Endodermal cell (in vitro differentiated cells): ENCODE measurements at regions not wholly inside any gene's neighbourhood (a gene's known extent, or its start where the extent isn't known, plus 50 kb on each side); places are given as distances from the start of the nearest gene placed in this dataset.

Source experiments
- DNase-seq: peaks from one replicate; pipeline ENCODE4 v3.0.0-alpha.2; 2017
- H3K27ac ChIP-seq: 2 replicates; pipeline ENCODE4 v1.5.1; 2013; ENCODE audit warnings: mild to moderate bottlenecking, low read depth, low read length, moderate library complexity
- H3K27me3 ChIP-seq: 2 replicates; pipeline ENCODE4 v1.6.1; 2013; ENCODE audit warnings: mild to moderate bottlenecking, low read length, moderate library complexity; ENCODE audit not compliant: insufficient read depth, control insufficient read depth, poor library complexity, severe bottlenecking
- H3K36me3 ChIP-seq: 2 replicates; pipeline ENCODE4 v1.7.0; 2013; ENCODE audit warnings: mild to moderate bottlenecking, low read length, moderate library complexity; ENCODE audit not compliant: control insufficient read depth, insufficient read depth
- H3K4me1 ChIP-seq: one replicate; pipeline ENCODE4 v1.7.0; 2013; ENCODE audit warnings: low read length; ENCODE audit not compliant: control insufficient read depth, insufficient read depth
- H3K4me3 ChIP-seq: 2 replicates; pipeline ENCODE4 v1.5.1; 2013; ENCODE audit warnings: mild to moderate bottlenecking, low read length, moderate library complexity
- H3K9ac ChIP-seq: 2 replicates; pipeline ENCODE4 v1.6.1; 2013; ENCODE audit warnings: mild to moderate bottlenecking, low read length, moderate library complexity; ENCODE audit not compliant: poor library complexity, severe bottlenecking; ENCODE audit errors: extremely low read depth
- H3K9me3 ChIP-seq: 2 replicates; pipeline ENCODE4 v1.6.1; 2013; ENCODE audit warnings: mild to moderate bottlenecking, low read length, moderate library complexity; ENCODE audit not compliant: control insufficient read depth
- H3K27ac Mint-ChIP-seq: 2 replicates; pipeline ENCODE4 v1.8.0; 2020; ENCODE audit warnings: mixed read lengths
- H3K27me3 Mint-ChIP-seq: 2 replicates; pipeline ENCODE4 v1.8.0; 2021; ENCODE audit warnings: mild to moderate bottlenecking, mixed read lengths; ENCODE audit not compliant: insufficient read depth
- H3K36me3 Mint-ChIP-seq: 2 replicates; pipeline ENCODE4 v1.8.0; 2020; ENCODE audit warnings: low read depth, mixed read lengths
- H3K4me1 Mint-ChIP-seq: 2 replicates; pipeline ENCODE4 v1.8.0; 2020; ENCODE audit warnings: mixed read lengths
- H3K4me3 Mint-ChIP-seq: 2 replicates; pipeline ENCODE4 v1.8.0; 2020; ENCODE audit warnings: mild to moderate bottlenecking, moderate library complexity, mixed read lengths
- H3K9me3 Mint-ChIP-seq: 2 replicates; pipeline ENCODE4 v1.8.0; 2020; ENCODE audit warnings: mild to moderate bottlenecking, mixed read lengths
- WGBS, 2 experiments: methylation state at CpG; one replicate each; pipeline versions ENCODE4 v1.1.5 to v1.1.7; 2013; ENCODE audit warnings: missing lambda C conversion rate in 2 of 2, mixed read lengths in 1 of 2; ENCODE audit not compliant: insufficient coverage in 1 of 2, insufficient read length in 1 of 2; 5-methylcytosine and 5-hydroxymethylcytosine counted together
- TF ChIP-seq, protein P1 (sequence below): fragments of 200-600 bp; sonication (generic); conservative IDR thresholded peaks from 2 replicates; pipeline ENCODE4 v1.5.0; 2021; ENCODE audit warnings: antibody characterized with exemption, mild to moderate bottlenecking

DNA sequence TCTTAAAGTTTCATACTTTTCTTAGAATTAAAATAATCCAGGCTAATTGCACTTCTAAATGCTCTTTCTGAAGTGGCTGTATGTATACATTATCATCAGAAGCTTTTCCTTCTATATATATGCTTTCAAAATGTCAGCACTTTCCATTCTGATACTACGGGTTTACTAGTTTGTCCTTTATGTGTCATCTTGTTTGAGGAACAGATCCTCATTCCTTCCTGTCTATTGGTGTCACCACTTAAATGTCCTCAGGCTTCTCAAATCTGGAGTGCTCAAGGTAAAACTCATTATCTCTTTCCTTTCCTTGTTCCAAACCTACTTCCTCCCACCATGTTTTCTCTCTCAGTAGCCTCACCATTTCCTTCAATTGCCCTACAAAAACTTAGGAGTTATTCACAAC lies 236.3 kb downstream of the CSNK1G3 start:
- no peaks in the 10 kb centered on the region for H3K9me3 ChIP-seq
- Mint-ChIP-seq H3K9me3 (no peaks in the 10 kb centered on the region), H3K4me1 (no peaks in the 10 kb centered on the region), H3K36me3 (no peaks in the 10 kb centered on the region), H3K27ac (no peak overlapping the region), H3K4me3 (no peak overlapping the region), H3K27me3 (no peaks in the 10 kb centered on the region)
- no peaks in the 10 kb centered on the region for H3K36me3 ChIP-seq
- WGBS, 2 experiments = 97 to 100% methylated on average over 1 of the region's 1 CpG
- no peak overlapping the region for H3K4me3 ChIP-seq
- H3K4me1 ChIP-seq = no peaks in the 10 kb centered on the region
- H3K27me3 ChIP-seq = no peaks in the 10 kb centered on the region
- no peak overlapping the region for H3K27ac ChIP-seq
- TF ChIP-seq, protein P1, sequence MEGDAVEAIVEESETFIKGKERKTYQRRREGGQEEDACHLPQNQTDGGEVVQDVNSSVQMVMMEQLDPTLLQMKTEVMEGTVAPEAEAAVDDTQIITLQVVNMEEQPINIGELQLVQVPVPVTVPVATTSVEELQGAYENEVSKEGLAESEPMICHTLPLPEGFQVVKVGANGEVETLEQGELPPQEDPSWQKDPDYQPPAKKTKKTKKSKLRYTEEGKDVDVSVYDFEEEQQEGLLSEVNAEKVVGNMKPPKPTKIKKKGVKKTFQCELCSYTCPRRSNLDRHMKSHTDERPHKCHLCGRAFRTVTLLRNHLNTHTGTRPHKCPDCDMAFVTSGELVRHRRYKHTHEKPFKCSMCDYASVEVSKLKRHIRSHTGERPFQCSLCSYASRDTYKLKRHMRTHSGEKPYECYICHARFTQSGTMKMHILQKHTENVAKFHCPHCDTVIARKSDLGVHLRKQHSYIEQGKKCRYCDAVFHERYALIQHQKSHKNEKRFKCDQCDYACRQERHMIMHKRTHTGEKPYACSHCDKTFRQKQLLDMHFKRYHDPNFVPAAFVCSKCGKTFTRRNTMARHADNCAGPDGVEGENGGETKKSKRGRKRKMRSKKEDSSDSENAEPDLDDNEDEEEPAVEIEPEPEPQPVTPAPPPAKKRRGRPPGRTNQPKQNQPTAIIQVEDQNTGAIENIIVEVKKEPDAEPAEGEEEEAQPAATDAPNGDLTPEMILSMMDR = no peak
- no peak overlapping the region for H3K9ac ChIP-seq
- DNase-seq = no peak

DNA sequence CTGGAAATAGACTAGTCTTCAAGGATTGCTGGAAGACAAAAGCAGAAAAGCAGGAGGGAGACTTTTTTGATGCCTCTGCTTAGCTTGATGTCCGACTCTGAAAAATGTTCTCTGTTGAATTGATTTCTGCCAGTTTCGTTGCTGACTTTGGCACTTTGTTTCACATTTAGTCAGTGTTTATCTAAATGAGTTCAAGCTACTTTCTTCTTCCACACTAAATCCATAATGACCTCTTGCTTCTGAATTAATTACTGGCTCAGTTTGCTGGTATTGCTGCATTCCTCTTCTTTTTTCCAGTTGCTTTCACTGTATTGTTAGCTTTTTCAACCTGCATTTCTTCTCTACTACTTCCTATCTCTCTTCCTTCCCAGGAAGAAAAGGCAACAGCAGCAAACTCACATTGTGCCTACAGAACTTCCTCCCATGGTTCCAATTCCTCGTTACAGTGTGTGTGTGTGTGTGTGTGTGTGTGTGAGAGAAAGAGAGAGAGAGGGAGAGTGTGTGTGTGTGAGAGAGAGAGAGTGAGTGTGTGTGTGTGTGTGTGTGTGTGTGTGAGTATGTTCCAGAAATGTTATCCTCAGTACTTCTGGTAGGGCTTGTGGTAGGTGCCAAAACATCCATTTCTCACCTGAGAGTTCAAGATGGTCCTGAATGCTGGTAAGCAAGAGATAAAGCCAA lies 234.8 kb downstream of the CSNK1G3 start:
- Histone ChIP-seq H3K4me3 (no peak overlapping the region), H3K27me3 (no peaks in the 10 kb centered on the region), H3K9me3 (no peaks in the 10 kb centered on the region), H3K9ac (no peak overlapping the region), H3K4me1 (no peaks in the 10 kb centered on the region), H3K36me3 (no peaks in the 10 kb centered on the region), H3K27ac (peak overlapping the region; percentile 36)
- no peaks in the 10 kb centered on the region for H3K9me3 Mint-ChIP-seq
- no peaks in the 10 kb centered on the region for H3K27me3 Mint-ChIP-seq
- H3K36me3 Mint-ChIP-seq = no peaks in the 10 kb centered on the region
- H3K27ac Mint-ChIP-seq = no peak overlapping the region
- TF ChIP-seq, protein P1 = no peak
- WGBS, 2 experiments = 74 to 84% methylated on average over 2 to 3 of the region's 3 CpGs
- no peaks in the 10 kb centered on the region for H3K4me1 Mint-ChIP-seq
- no peak for DNase-seq
- no peak overlapping the region for H3K4me3 Mint-ChIP-seq

DNA sequence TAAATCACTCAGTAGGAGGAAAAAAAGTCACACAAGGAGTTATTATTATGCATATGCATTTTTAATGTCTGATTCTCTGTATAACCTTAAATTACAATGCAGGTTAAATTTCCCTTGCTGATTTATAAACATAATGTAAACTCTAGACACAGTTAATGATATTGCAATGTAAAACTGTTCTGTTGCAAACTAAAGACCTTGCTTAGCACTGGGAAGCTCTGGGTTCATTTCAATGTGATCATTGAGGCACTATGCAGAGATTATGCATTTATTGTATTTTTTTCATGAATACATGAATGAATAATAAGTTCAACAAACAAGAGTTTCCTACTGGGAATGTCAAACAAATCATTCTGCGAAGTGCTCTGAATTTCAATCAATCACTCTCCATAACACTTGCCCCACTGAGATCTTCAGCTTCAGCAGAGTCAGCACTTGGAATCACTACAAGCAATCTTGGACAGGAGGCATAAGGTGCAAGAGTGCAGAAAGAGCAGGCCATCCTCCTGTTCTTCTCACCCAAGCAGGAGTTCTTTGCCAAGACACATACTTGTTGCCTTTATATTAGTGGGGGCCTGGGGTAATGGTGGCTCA lies 232.1 kb downstream of the CSNK1G3 start:
- Mint-ChIP-seq H3K36me3 (no peaks in the 10 kb centered on the region), H3K4me3 (no peak overlapping the region), H3K27ac (no peak overlapping the region), H3K9me3 (no peaks in the 10 kb centered on the region), H3K27me3 (no peaks in the 10 kb centered on the region), H3K4me1 (no peaks in the 10 kb centered on the region)
- no peaks in the 10 kb centered on the region for H3K4me1 ChIP-seq
- no peak overlapping the region for H3K9ac ChIP-seq
- no peak for DNase-seq
- H3K9me3 ChIP-seq = no peaks in the 10 kb centered on the region
- no peaks in the 10 kb centered on the region for H3K36me3 ChIP-seq
- H3K4me3 ChIP-seq = no peak overlapping the region
- no peaks in the 10 kb centered on the region for H3K27me3 ChIP-seq
- H3K27ac ChIP-seq = peak overlapping the region; percentile 47
- WGBS, 2 experiments = 67 to 88% methylated on average over 1 of the region's 1 CpG
- TF ChIP-seq, protein P1 = no peak
